Testis (tissue), 2 donors: ENCODE measurements at regions not wholly inside any gene's neighbourhood (a gene's known extent, or its start where the extent isn't known, plus 50 kb on each side); places are given as distances from the start of the nearest gene placed in this dataset.

Experiments
- CTCF ChIP-seq, 3 experiments: fragments of 450-650 bp in 2 of 3; fragments of 200-600 bp in 1 of 3; sonication (generic) in 1 of 3; IDR thresholded peaks; one replicate each; pipeline ENCODE4 v1.5.1; 2016 to 2019; ENCODE audit warnings: antibody characterized with exemption in 3 of 3, mild to moderate bottlenecking in 2 of 3, moderate library complexity in 1 of 3
- POLR2A ChIP-seq: fragments of 450-650 bp; IDR thresholded peaks from one replicate; pipeline ENCODE4 v1.6.1; 2017; ENCODE audit warnings: antibody characterized with exemption, mild to moderate bottlenecking, moderate library complexity

- TF ChIP-seq POLR2A (no peak), CTCF (IDR thresholded peaks at IDR 0.05) (no peak)
Measured at GRCh38 chr2:120855855-120856405, 120.3 kb downstream of the GLI2 start.
